ENCODE measurements at regions not wholly inside any gene's neighbourhood (a gene's known extent, or its start where the extent isn't known, plus 50 kb on each side); places are given as distances from the start of the nearest gene placed in this dataset.

DNA sequence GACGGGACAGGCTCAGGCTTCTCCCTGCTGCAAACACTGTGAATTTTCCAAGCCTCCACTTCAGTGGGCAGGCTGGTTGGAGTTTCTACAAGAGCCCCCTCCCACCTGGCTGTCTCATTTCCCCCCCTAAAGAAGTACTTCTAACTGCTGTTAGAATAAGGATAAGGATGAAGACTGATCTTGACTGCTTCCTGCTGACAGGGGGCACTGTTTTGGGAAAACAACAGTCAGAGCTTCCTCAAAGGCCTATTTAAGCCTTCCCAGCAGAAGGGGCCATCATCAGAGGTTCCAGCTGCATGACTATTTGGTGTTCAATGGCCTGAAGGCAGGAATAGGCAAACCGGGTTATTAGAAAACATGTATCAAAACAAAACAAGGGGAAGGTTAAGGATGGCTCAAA is 1162.8 kb downstream of the DSC3 start:
- H4K20me1 ChIP-seq (ENCODE audit: control insufficient read depth, insufficient read depth): no peaks in the 10 kb centered on the region
- ATAC-seq: no peak
- ChIA-PET RAD21 (ENCODE audit: unreplicated experiment) (no interaction called here), SMC1A (ENCODE audit: uncharacterized antibody, unreplicated experiment) (no interaction called here), POLR2A (no interaction called here), CTCF (interaction anchor here (1.1 to 2.2 kb wide), 2 partner anchors 400 to 402 kb away, joined by 3 to 9 read pairs; no protein-coding TSS in a partner anchor)
- H3K4me1 ChIP-seq (ENCODE audit: control insufficient read depth, insufficient read depth, low read length): no peaks in the 10 kb centered on the region
- in situ Hi-C loops (cut with MboI) (loop anchor here (5.0 to 10.0 kb wide), 2 partner anchors 395 to 1083 kb away; no protein-coding TSS in a partner anchor), intact Hi-C loops (cut with micrococcal nuclease; ENCODE audit: unreplicated experiment) (loop anchor here (10.0 kb wide), 2 partner anchors 315 to 1015 kb away; no protein-coding TSS in a partner anchor)
- H3K27me3 ChIP-seq (replicated peaks in 1 of 2; ENCODE audit: control insufficient read depth in 2 of 2, insufficient read depth in 2 of 2, low read length in 1 of 2): no peaks in the 10 kb centered on the region
- no peak overlapping the region for H3K27ac ChIP-seq (ENCODE audit: control insufficient read depth, insufficient read depth)
- H3K4me2 ChIP-seq (ENCODE audit: control insufficient read depth, insufficient read depth): no peak overlapping the region
- no peaks in the 10 kb centered on the region for H3K36me3 ChIP-seq (ENCODE audit: control insufficient read depth in 2 of 2, insufficient read depth in 2 of 2, low read length in 1 of 2)
- BruUV-seq (replicated peaks): no TSS peak
- no peak overlapping the region for H3K9ac ChIP-seq (ENCODE audit: control insufficient read depth, insufficient read depth, low read length)
- WGBS (ENCODE audit: insufficient coverage, insufficient replicate concordance, low lambda C conversion rate, missing lambda C conversion rate): 0% methylated on average over 2 of the region's 2 CpGs
- H3K79me2 ChIP-seq (ENCODE audit: control insufficient read depth, insufficient read depth, low read length): no peaks in the 10 kb centered on the region
- H2AFZ ChIP-seq (ENCODE audit: control insufficient read depth, low read depth, low read length): no peak overlapping the region
- no peak for DNase-seq (ENCODE audit: low read depth, low spot score)
- TF ChIP-seq CHD1 (IDR thresholded peaks at IDR 0.05; ENCODE audit: low read depth, low read length) (no peak), POLR2AphosphoS5 (IDR thresholded peaks at IDR 0.05; ENCODE audit: low read length) (no peak), HDGF (IDR thresholded peaks at IDR 0.05) (no peak), SMAD1 (IDR thresholded peaks at IDR 0.05; ENCODE audit: low read depth, partially characterized antibody) (no peak), ZSCAN29 (IDR thresholded peaks at IDR 0.05) (no peak), BHLHE40 (IDR thresholded peaks at IDR 0.05; ENCODE audit: borderline replicate concordance in 1 of 2, low read depth in 2 of 2, low read length in 1 of 2) (no peak), NBN (IDR thresholded peaks at IDR 0.05) (no peak), SUZ12 (IDR thresholded peaks at IDR 0.05; ENCODE audit: unreplicated experiment) (no peak), KDM1A (IDR thresholded peaks at IDR 0.05; ENCODE audit: borderline replicate concordance) (no peak), KLF5 (IDR thresholded peaks at IDR 0.05; ENCODE audit: partially characterized antibody) (no peak), ATF7 (IDR thresholded peaks at IDR 0.05; ENCODE audit: low read depth) (no peak), FOXM1 (IDR thresholded peaks at IDR 0.05; ENCODE audit: low read depth, low read length) (no peak), BCL11A (IDR thresholded peaks at IDR 0.05; ENCODE audit: low read depth, low read length) (no peak), PAX5 (IDR thresholded peaks at IDR 0.05; ENCODE audit: borderline replicate concordance, low read depth, low read length) (no peak)
- TF ChIP-seq, protein P1, sequence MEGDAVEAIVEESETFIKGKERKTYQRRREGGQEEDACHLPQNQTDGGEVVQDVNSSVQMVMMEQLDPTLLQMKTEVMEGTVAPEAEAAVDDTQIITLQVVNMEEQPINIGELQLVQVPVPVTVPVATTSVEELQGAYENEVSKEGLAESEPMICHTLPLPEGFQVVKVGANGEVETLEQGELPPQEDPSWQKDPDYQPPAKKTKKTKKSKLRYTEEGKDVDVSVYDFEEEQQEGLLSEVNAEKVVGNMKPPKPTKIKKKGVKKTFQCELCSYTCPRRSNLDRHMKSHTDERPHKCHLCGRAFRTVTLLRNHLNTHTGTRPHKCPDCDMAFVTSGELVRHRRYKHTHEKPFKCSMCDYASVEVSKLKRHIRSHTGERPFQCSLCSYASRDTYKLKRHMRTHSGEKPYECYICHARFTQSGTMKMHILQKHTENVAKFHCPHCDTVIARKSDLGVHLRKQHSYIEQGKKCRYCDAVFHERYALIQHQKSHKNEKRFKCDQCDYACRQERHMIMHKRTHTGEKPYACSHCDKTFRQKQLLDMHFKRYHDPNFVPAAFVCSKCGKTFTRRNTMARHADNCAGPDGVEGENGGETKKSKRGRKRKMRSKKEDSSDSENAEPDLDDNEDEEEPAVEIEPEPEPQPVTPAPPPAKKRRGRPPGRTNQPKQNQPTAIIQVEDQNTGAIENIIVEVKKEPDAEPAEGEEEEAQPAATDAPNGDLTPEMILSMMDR (IDR thresholded peaks at IDR 0.05 in 2 of 3, conservative IDR thresholded peaks at IDR 0.05 in 1 of 3; ENCODE audit: control insufficient read depth in 2 of 3, extremely low read depth in 1 of 3, insufficient read depth in 1 of 3, low read depth in 3 of 3, low read length in 3 of 3): no peak
- TF ChIP-seq, protein P2, sequence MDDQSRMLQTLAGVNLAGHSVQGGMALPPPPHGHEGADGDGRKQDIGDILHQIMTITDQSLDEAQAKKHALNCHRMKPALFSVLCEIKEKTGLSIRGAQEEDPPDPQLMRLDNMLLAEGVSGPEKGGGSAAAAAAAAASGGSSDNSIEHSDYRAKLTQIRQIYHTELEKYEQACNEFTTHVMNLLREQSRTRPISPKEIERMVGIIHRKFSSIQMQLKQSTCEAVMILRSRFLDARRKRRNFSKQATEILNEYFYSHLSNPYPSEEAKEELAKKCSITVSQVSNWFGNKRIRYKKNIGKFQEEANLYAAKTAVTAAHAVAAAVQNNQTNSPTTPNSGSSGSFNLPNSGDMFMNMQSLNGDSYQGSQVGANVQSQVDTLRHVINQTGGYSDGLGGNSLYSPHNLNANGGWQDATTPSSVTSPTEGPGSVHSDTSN (IDR thresholded peaks at IDR 0.05; ENCODE audit: insufficient replicate concordance, low read depth, low read length): no peak
- TF ChIP-seq, protein P3, sequence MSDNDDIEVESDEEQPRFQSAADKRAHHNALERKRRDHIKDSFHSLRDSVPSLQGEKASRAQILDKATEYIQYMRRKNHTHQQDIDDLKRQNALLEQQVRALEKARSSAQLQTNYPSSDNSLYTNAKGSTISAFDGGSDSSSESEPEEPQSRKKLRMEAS (IDR thresholded peaks at IDR 0.05; ENCODE audit: low read depth, low read length): no peak
- TF ChIP-seq, protein P4, sequence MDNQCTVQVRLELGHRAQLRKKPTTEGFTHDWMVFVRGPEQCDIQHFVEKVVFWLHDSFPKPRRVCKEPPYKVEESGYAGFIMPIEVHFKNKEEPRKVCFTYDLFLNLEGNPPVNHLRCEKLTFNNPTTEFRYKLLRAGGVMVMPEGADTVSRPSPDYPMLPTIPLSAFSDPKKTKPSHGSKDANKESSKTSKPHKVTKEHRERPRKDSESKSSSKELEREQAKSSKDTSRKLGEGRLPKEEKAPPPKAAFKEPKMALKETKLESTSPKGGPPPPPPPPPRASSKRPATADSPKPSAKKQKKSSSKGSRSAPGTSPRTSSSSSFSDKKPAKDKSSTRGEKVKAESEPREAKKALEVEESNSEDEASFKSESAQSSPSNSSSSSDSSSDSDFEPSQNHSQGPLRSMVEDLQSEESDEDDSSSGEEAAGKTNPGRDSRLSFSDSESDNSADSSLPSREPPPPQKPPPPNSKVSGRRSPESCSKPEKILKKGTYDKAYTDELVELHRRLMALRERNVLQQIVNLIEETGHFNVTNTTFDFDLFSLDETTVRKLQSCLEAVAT (IDR thresholded peaks at IDR 0.05): no peak
- TF ChIP-seq, protein P5, sequence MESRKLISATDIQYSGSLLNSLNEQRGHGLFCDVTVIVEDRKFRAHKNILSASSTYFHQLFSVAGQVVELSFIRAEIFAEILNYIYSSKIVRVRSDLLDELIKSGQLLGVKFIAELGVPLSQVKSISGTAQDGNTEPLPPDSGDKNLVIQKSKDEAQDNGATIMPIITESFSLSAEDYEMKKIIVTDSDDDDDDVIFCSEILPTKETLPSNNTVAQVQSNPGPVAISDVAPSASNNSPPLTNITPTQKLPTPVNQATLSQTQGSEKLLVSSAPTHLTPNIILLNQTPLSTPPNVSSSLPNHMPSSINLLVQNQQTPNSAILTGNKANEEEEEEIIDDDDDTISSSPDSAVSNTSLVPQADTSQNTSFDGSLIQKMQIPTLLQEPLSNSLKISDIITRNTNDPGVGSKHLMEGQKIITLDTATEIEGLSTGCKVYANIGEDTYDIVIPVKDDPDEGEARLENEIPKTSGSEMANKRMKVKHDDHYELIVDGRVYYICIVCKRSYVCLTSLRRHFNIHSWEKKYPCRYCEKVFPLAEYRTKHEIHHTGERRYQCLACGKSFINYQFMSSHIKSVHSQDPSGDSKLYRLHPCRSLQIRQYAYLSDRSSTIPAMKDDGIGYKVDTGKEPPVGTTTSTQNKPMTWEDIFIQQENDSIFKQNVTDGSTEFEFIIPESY (IDR thresholded peaks at IDR 0.05): no peak
- no peak for FAIRE-seq
- H3K9me3 ChIP-seq (replicated peaks; ENCODE audit: control insufficient read depth, insufficient read depth, low read length): no peaks in the 10 kb centered on the region
- no peak overlapping the region for H3K4me3 ChIP-seq
